ENCODE measurements at regions not wholly inside any gene's neighbourhood (a gene's known extent, or its start where the extent isn't known, plus 50 kb on each side); places are given as distances from the start of the nearest gene placed in this dataset.
"Not testable (repeated sequence)": the region's sequence is repeated elsewhere in the genome, so short reads cannot be mapped to it uniquely, and the experiment has no call there.

- Histone ChIP-seq H3K4me3 (ENCODE audit: low read depth, low read length) (no peak overlapping the region), H3K9me3 (ENCODE audit: control insufficient read depth, insufficient read depth, low read length) (no peaks in the 10 kb centered on the region), H3K4me1 (ENCODE audit: control insufficient read depth, insufficient read depth, low read length) (no peaks in the 10 kb centered on the region), H3K27ac (ENCODE audit: low read depth, low read length) (no peak overlapping the region), H3K27me3 (ENCODE audit: control insufficient read depth, insufficient read depth, low read length) (no peaks in the 10 kb centered on the region), H3K9ac (ENCODE audit: low read depth, low read length) (no peak overlapping the region), H3K36me3 (ENCODE audit: control insufficient read depth, insufficient read depth, low read length) (no peaks in the 10 kb centered on the region)
Measured at GRCh38 chr3:61378311-61378710, 127.1 kb upstream of the FHIT start.

DNA sequence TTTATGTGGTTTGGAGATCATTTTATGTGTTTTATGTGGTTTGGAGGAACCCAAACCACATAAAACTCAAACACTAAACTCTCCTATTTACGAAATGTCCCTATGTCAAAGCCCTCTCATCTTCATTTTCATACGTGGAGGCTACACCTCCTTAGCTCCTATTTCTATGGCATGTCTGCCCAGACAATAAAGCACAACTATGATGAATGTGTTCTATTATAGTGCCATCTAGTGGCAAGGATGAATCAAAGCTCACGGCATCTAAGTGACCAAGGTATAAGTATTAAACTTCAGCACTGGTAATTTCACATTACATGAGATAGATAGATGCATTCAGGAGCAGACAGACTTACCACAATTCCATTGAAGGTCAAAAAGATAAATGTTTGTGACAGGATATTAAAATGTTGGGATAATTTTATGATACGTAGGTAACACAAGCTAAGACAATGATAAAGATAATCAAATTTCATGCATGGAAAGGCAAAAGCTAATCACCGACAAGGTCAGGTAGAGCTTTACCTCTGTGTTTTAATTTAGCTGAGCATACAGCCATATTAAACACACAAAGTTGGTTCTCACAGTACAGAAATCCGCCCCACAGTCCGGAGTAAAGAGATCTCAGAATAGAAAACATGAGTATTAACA is 130.6 kb upstream of the FHIT start:
- no peaks in the 10 kb centered on the region for H3K9me3 ChIP-seq (ENCODE audit: control insufficient read depth, insufficient read depth, low read length)
- no peak overlapping the region for H3K27ac ChIP-seq (ENCODE audit: low read depth, low read length)
- no peaks in the 10 kb centered on the region for H3K36me3 ChIP-seq (ENCODE audit: control insufficient read depth, insufficient read depth, low read length)
- no peak overlapping the region for H3K4me3 ChIP-seq (ENCODE audit: low read depth, low read length)
- no peaks in the 10 kb centered on the region for H3K4me1 ChIP-seq (ENCODE audit: control insufficient read depth, insufficient read depth, low read length)
- no peaks in the 10 kb centered on the region for H3K27me3 ChIP-seq (ENCODE audit: control insufficient read depth, insufficient read depth, low read length)
- no peak overlapping the region for H3K9ac ChIP-seq (ENCODE audit: low read depth, low read length)

GRCh38 chr3:61387817-61388216 is 136.6 kb upstream of the FHIT start:
- no peak overlapping the region for H3K27ac ChIP-seq (ENCODE audit: low read depth, low read length)
- H3K9ac ChIP-seq (ENCODE audit: low read depth, low read length) = no peak overlapping the region
- H3K4me1 ChIP-seq (ENCODE audit: control insufficient read depth, insufficient read depth, low read length) = no peaks in the 10 kb centered on the region
- no peaks in the 10 kb centered on the region for H3K36me3 ChIP-seq (ENCODE audit: control insufficient read depth, insufficient read depth, low read length)
- no peaks in the 10 kb centered on the region for H3K27me3 ChIP-seq (ENCODE audit: control insufficient read depth, insufficient read depth, low read length)
- H3K4me3 ChIP-seq (ENCODE audit: low read depth, low read length) = no peak overlapping the region
- peaks cover 18% of the 10 kb centered on the region for H3K9me3 ChIP-seq (ENCODE audit: control insufficient read depth, insufficient read depth, low read length)

DNA sequence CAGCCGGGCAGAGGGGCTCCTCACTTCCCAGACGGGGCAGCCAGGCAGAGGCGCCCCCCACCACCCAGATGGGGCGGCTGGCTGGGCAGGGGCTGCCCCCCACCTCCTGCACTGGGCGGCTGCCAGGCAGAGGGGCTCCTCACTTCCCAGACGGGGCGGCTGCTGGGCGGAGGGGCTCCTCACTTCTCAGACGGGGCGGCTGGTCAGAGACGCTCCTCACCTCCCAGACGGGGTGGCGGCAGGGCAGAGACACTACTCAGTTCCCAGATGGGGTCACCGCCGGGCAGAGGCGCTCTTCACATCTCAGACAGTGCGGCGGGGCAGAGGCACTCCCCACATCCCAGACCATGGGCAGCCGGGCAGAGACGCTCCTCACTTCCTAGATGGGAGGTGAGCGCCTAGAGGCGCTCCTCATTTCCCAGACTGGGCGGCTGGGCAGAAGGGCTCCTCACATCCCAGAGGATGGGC is 142.3 kb upstream of the FHIT start:
- peaks cover 22% of the 10 kb centered on the region for H3K9me3 ChIP-seq (ENCODE audit: control insufficient read depth, insufficient read depth, low read length)
- H3K27ac ChIP-seq (ENCODE audit: low read depth, low read length); H3K4me1 ChIP-seq (ENCODE audit: control insufficient read depth, insufficient read depth, low read length); H3K27me3 ChIP-seq (ENCODE audit: control insufficient read depth, insufficient read depth, low read length); H3K9ac ChIP-seq (ENCODE audit: low read depth, low read length); H3K36me3 ChIP-seq (ENCODE audit: control insufficient read depth, insufficient read depth, low read length); H3K4me3 ChIP-seq (ENCODE audit: low read depth, low read length): not testable (repeated sequence)

- Histone ChIP-seq H3K4me1 (ENCODE audit: control insufficient read depth, insufficient read depth, low read length) (no peaks in the 10 kb centered on the region), H3K9me3 (ENCODE audit: control insufficient read depth, insufficient read depth, low read length) (no peaks in the 10 kb centered on the region), H3K27me3 (ENCODE audit: control insufficient read depth, insufficient read depth, low read length) (no peaks in the 10 kb centered on the region), H3K9ac (ENCODE audit: low read depth, low read length) (no peak overlapping the region), H3K27ac (ENCODE audit: low read depth, low read length) (no peak overlapping the region), H3K36me3 (ENCODE audit: control insufficient read depth, insufficient read depth, low read length) (no peaks in the 10 kb centered on the region), H3K4me3 (ENCODE audit: low read depth, low read length) (no peak overlapping the region)
Measured at GRCh38 chr3:61401359-61401758, 150.1 kb upstream of the FHIT start.

DNA sequence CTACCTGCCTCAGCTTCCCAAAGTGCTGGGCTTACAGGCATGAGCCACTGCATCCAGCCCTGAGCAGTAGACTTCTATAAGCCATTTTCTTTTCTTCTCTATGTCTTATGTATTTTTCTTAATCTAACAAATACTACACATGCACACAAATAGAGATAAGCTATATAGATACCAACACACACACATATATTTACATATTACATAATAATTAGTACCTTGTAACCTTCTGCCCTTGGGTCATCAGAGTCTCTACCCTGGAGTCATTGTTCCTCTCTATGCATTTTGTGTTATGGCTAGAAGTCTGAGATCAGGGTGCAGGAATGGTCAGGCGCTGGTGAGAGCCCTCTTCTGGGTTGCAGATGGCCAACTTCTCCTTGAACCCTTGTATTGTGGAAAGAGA is 154.0 kb upstream of the PTPRG start:
- Histone ChIP-seq H3K27ac (ENCODE audit: low read depth, low read length) (no peak overlapping the region), H3K4me1 (ENCODE audit: control insufficient read depth, insufficient read depth, low read length) (no peaks in the 10 kb centered on the region), H3K9ac (ENCODE audit: low read depth, low read length) (no peak overlapping the region), H3K36me3 (ENCODE audit: control insufficient read depth, insufficient read depth, low read length) (no peaks in the 10 kb centered on the region), H3K9me3 (ENCODE audit: control insufficient read depth, insufficient read depth, low read length) (no peaks in the 10 kb centered on the region), H3K27me3 (ENCODE audit: control insufficient read depth, insufficient read depth, low read length) (no peaks in the 10 kb centered on the region), H3K4me3 (ENCODE audit: low read depth, low read length) (no peak overlapping the region)

DNA sequence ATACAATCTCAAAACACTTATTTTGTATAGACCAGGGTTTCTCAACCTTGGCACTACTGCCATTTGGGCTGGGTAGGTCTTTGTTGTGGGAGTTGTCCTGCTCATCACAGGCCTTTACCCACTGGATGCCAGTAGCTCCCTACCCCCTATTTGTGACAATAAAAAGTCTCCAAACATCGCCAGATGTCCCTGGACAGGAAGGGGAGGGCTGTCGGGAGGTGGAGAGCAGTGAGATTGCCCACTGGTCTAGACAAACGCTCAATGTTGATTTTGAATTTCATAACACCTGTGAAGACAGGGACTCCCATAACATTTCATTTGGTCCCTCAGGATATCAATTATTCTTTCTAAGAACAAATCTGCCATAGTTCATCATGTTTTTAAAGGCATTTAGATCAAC is 151.7 kb upstream of the PTPRG start:
- Histone ChIP-seq H3K9me3 (ENCODE audit: control insufficient read depth, insufficient read depth, low read length) (no peaks in the 10 kb centered on the region), H3K27ac (ENCODE audit: low read depth, low read length) (no peak overlapping the region), H3K9ac (ENCODE audit: low read depth, low read length) (no peak overlapping the region), H3K27me3 (ENCODE audit: control insufficient read depth, insufficient read depth, low read length) (no peaks in the 10 kb centered on the region), H3K4me1 (ENCODE audit: control insufficient read depth, insufficient read depth, low read length) (no peaks in the 10 kb centered on the region), H3K4me3 (ENCODE audit: low read depth, low read length) (no peak overlapping the region), H3K36me3 (ENCODE audit: control insufficient read depth, insufficient read depth, low read length) (no peaks in the 10 kb centered on the region)

DNA sequence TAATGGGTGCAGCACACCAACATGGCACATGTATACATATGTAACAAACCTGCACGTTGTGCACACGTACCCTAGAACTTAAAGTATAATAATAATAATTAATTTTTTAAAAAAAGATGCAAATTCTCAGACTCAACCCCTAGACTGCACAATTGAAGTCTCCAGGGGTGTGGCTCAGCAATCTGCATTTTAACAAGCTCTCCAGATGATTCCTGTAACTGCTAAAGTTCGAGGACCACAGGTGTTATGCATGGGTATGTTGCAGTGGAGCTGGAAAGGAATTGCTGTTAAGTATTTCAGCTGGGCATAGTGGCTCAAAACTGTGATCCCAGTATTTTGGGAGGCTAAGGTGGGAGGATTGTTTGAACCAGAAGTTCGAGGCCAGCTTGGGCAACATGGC is 151.0 kb upstream of the PTPRG start:
- H3K36me3 ChIP-seq (ENCODE audit: control insufficient read depth, insufficient read depth, low read length); H3K4me1 ChIP-seq (ENCODE audit: control insufficient read depth, insufficient read depth, low read length); H3K9me3 ChIP-seq (ENCODE audit: control insufficient read depth, insufficient read depth, low read length); H3K4me3 ChIP-seq (ENCODE audit: low read depth, low read length); H3K9ac ChIP-seq (ENCODE audit: low read depth, low read length); H3K27ac ChIP-seq (ENCODE audit: low read depth, low read length); H3K27me3 ChIP-seq (ENCODE audit: control insufficient read depth, insufficient read depth, low read length): not testable (repeated sequence)

- H3K36me3 ChIP-seq (ENCODE audit: control insufficient read depth, insufficient read depth, low read length) = no peaks in the 10 kb centered on the region
- H3K27ac ChIP-seq (ENCODE audit: low read depth, low read length) = no peak overlapping the region
- H3K4me3 ChIP-seq (ENCODE audit: low read depth, low read length) = no peak overlapping the region
- H3K4me1 ChIP-seq (ENCODE audit: control insufficient read depth, insufficient read depth, low read length) = no peaks in the 10 kb centered on the region
- no peaks in the 10 kb centered on the region for H3K9me3 ChIP-seq (ENCODE audit: control insufficient read depth, insufficient read depth, low read length)
- H3K9ac ChIP-seq (ENCODE audit: low read depth, low read length) = no peak overlapping the region
- no peaks in the 10 kb centered on the region for H3K27me3 ChIP-seq (ENCODE audit: control insufficient read depth, insufficient read depth, low read length)
Measured at GRCh38 chr3:61411009-61411662, 150.2 kb upstream of the PTPRG start.

DNA sequence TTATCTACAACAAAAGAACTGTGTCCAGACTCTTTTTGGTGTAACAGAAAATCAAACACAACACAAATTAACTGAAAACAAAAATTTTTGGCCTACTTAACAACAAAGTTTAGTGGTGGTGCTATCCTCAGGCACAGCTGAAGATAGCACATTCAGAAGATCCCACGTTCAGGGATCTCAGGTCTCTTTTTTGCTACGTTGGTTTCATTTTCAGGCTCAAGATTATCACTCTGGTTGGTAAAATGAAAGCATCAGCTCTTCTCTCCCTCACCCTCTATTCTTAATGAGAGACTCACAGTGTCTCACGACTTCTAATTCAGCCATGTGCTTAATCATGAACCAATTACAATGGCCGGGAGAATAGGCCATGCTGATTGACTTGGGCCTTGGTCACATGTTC is 146.9 kb upstream of the PTPRG start:
- Histone ChIP-seq H3K36me3 (ENCODE audit: control insufficient read depth, insufficient read depth, low read length) (no peaks in the 10 kb centered on the region), H3K4me3 (ENCODE audit: low read depth, low read length) (no peak overlapping the region), H3K9me3 (ENCODE audit: control insufficient read depth, insufficient read depth, low read length) (no peaks in the 10 kb centered on the region), H3K9ac (ENCODE audit: low read depth, low read length) (no peak overlapping the region), H3K4me1 (ENCODE audit: control insufficient read depth, insufficient read depth, low read length) (no peaks in the 10 kb centered on the region), H3K27me3 (ENCODE audit: control insufficient read depth, insufficient read depth, low read length) (no peaks in the 10 kb centered on the region), H3K27ac (ENCODE audit: low read depth, low read length) (no peak overlapping the region)

GRCh38 chr3:61415201-61415600 is 146.2 kb upstream of the PTPRG start:
- H3K9ac ChIP-seq (ENCODE audit: low read depth, low read length) = no peak overlapping the region
- H3K9me3 ChIP-seq (ENCODE audit: control insufficient read depth, insufficient read depth, low read length) = no peaks in the 10 kb centered on the region
- H3K4me1 ChIP-seq (ENCODE audit: control insufficient read depth, insufficient read depth, low read length) = no peaks in the 10 kb centered on the region
- H3K36me3 ChIP-seq (ENCODE audit: control insufficient read depth, insufficient read depth, low read length) = no peaks in the 10 kb centered on the region
- no peak overlapping the region for H3K4me3 ChIP-seq (ENCODE audit: low read depth, low read length)
- H3K27me3 ChIP-seq (ENCODE audit: control insufficient read depth, insufficient read depth, low read length) = no peaks in the 10 kb centered on the region
- H3K27ac ChIP-seq (ENCODE audit: low read depth, low read length) = no peak overlapping the region
